Sigmoid colon (tissue), 6 donors: ENCODE measurements at regions not wholly inside any gene's neighbourhood (a gene's known extent, or its start where the extent isn't known, plus 50 kb on each side); places are given as distances from the start of the nearest gene placed in this dataset.
"Not testable (repeated sequence)": the region's sequence is repeated elsewhere in the genome, so short reads cannot be mapped to it uniquely, and the experiment has no call there.

Experiments
- DNase-seq: peaks from one replicate; pipeline ENCODE4 v3.0.0-alpha.2; 2019
- H3K27ac ChIP-seq, 4 donors: fragments of 200-600 bp; sonication (generic); one replicate each; pipeline ENCODE4 v1.5.1; 2016 to 2019; ENCODE audit warnings: mild to moderate bottlenecking in 1 of 4
- H3K27me3 ChIP-seq, 3 donors: fragments of 200-600 bp; sonication (generic); one replicate each; pipeline ENCODE4 v1.5.1; 2019; ENCODE audit warnings: mild to moderate bottlenecking in 1 of 3
- H3K36me3 ChIP-seq, 4 donors: fragments of 200-600 bp; sonication (generic); one replicate each; pipeline ENCODE4 v1.5.1; 2016 to 2019
- H3K4me1 ChIP-seq, 4 donors: fragments of 200-600 bp; sonication (generic); one replicate each; pipeline ENCODE4 v1.5.1; 2017 to 2019
- H3K4me3 ChIP-seq, 4 donors: fragments of 200-600 bp; sonication (generic); one replicate each; pipeline ENCODE4 v1.5.1; 2017 to 2019; ENCODE audit warnings: mild to moderate bottlenecking in 2 of 4, moderate library complexity in 1 of 4
- H3K9me3 ChIP-seq, 4 donors: fragments of 200-600 bp in 3 of 4; sonication (generic) in 3 of 4; one replicate each; pipeline versions ENCODE4 v1.5.1 to v1.6.1; 2013 to 2019
- EP300 ChIP-seq, 4 donors: sonication (generic); formaldehyde crosslinking; IDR thresholded peaks; one replicate each; pipeline ENCODE4 v1.6.1; 2017; ENCODE audit warnings: antibody characterized with exemption in 4 of 4
- POLR2A ChIP-seq, 2 donors: fragments of 450-650 bp; IDR thresholded peaks; one replicate each; pipeline ENCODE4 v1.6.1; 2016; ENCODE audit warnings: antibody characterized with exemption in 2 of 2, mild to moderate bottlenecking in 2 of 2, moderate library complexity in 2 of 2
- POLR2AphosphoS5 ChIP-seq, 4 donors: sonication (generic); formaldehyde crosslinking; IDR thresholded peaks; one replicate each; pipeline ENCODE4 v1.6.1; 2017; ENCODE audit warnings: antibody characterized with exemption in 4 of 4
- WGBS, 2 donors: extraction: QIAGEN DNeasy Blood & Tissue Kit; methylation state at CpG; one replicate each; pipeline ENCODE4 v1.1.7; 2013; 5-methylcytosine and 5-hydroxymethylcytosine counted together
- intact Hi-C: fragments of 100-400 bp; cut with DNase I; formaldehyde crosslinking; loops from one replicate; pipeline ENCODE4 v1.15.1; 2023
- TF ChIP-seq, protein P1 (sequence below), 4 experiments: fragments of 450-650 bp in 3 of 4; fragments of 200-600 bp in 1 of 4; IDR thresholded peaks; one replicate each; pipeline ENCODE4 v1.5.1; 2016 to 2019; ENCODE audit warnings: antibody characterized with exemption in 4 of 4, mild to moderate bottlenecking in 3 of 4, moderate library complexity in 2 of 4
- donor health status: healthy with polysubstance abuse.
- donor health status: healthy.

DNA sequence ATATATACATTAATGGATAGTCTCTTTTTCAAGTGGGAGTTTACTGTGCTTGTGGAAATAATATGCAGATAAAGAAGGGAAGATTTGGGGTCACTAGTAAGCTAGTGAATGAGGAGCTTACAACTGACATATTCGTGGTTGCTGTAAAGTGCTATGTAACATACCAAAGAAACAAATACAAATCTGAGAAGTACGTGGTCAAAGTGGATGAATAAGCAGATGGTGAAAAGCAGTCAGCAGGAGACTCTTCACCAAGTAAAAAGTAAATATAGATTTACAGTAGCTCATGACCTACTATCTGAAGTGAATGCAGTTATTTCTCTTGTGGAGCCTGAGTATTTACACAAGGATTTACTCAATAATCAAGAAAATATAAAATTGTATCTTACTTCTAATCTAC, 136.6 kb upstream of the ELAC2 start:
- TF ChIP-seq EP300 (IDR thresholded peaks at IDR 0.05) (no peak), POLR2AphosphoS5 (IDR thresholded peaks at IDR 0.05) (no peak), POLR2A (IDR thresholded peaks at IDR 0.05) (no peak)
- TF ChIP-seq, protein P1, sequence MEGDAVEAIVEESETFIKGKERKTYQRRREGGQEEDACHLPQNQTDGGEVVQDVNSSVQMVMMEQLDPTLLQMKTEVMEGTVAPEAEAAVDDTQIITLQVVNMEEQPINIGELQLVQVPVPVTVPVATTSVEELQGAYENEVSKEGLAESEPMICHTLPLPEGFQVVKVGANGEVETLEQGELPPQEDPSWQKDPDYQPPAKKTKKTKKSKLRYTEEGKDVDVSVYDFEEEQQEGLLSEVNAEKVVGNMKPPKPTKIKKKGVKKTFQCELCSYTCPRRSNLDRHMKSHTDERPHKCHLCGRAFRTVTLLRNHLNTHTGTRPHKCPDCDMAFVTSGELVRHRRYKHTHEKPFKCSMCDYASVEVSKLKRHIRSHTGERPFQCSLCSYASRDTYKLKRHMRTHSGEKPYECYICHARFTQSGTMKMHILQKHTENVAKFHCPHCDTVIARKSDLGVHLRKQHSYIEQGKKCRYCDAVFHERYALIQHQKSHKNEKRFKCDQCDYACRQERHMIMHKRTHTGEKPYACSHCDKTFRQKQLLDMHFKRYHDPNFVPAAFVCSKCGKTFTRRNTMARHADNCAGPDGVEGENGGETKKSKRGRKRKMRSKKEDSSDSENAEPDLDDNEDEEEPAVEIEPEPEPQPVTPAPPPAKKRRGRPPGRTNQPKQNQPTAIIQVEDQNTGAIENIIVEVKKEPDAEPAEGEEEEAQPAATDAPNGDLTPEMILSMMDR (IDR thresholded peaks at IDR 0.05): no peak
- WGBS, 2 donors: 61 to 65% methylated on average over 2 of the region's 2 CpGs
- no peak overlapping the region for H3K4me3 ChIP-seq
- intact Hi-C loops: no loop called here
- H3K4me1 ChIP-seq: no peaks in the 10 kb centered on the region
- H3K36me3 ChIP-seq: no peaks in the 10 kb centered on the region
- no peak for DNase-seq
- H3K9me3 ChIP-seq: no peaks in the 10 kb centered on the region
- H3K27me3 ChIP-seq: no peaks in the 10 kb centered on the region
- no peak overlapping the region for H3K27ac ChIP-seq

DNA sequence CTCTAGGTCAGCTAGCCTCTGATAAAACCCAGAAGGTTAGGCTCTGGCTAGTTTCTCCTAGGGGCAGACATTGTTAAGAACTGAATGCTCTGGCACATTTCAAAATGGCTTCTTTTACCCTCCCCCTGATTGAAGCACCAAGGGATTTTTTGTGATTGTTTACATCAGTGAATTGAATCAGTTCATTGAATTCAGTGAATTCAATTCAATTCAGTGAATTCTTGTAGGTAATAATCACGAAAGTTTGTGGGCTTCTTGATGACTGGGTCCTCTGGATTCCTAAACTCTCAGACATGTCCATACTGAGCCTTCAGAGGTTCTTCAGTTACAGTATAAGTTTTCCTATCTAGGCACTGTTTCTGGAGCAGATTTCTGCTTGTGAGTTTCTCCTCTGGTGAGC, 135.2 kb upstream of the ELAC2 start:
- Histone ChIP-seq H3K27ac (no peak overlapping the region), H3K4me3 (no peak overlapping the region), H3K36me3 (no peaks in the 10 kb centered on the region), H3K9me3 (no peaks in the 10 kb centered on the region), H3K4me1 (no peaks in the 10 kb centered on the region), H3K27me3 (no peaks in the 10 kb centered on the region)
- intact Hi-C loops: no loop called here
- WGBS, 2 donors: 78 to 84% methylated on average over 1 of the region's 1 CpG
- DNase-seq: no peak
- TF ChIP-seq POLR2AphosphoS5 (IDR thresholded peaks at IDR 0.05) (no peak), POLR2A (IDR thresholded peaks at IDR 0.05) (no peak), EP300 (IDR thresholded peaks at IDR 0.05) (no peak)
- TF ChIP-seq, protein P1 (IDR thresholded peaks at IDR 0.05): no peak

DNA sequence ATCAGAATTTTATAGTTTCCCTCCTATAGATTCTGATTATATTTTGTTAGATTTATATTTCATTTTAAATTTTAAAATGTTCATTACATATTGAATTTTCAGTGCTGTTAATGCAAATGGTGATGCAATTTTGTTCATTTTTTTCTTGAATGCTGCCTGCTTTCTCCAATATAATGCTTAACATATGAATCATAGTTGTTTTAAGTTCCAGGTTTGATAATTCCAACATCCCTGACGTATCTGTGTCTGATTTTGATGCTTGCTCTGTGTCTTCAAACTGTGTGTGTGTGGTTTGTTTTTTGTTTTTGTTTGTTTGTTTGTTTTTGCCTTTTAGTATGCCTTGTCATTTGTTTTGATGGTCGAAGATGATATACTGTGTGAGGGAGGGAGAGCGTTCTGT, 134.7 kb upstream of the ELAC2 start:
- 87 to 89% methylated on average over 3 of the region's 3 CpGs for WGBS, 2 donors
- no peak for DNase-seq
- intact Hi-C loops: no loop called here

DNA sequence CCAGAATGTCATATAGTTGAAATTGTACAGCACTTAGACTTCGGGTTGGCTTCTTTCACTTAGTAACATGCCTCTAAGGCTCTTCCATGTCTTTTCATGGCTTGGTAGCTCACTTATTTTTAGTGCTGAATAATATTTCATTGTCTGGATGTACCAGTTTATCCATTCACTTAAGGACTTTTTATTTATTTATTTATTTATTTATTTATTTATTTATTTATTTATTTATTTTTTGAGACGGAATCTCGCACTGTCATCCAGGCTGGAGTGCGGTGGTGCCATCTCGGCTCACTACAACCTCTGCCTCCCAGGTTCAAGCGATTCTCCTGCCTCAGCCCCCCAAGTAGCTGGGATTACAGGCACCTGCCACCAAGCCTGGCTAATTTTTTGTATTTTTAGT, 132.9 kb upstream of the ELAC2 start:
- H3K4me3 ChIP-seq, H3K36me3 ChIP-seq, H3K27me3 ChIP-seq, H3K4me1 ChIP-seq, H3K9me3 ChIP-seq, DNase-seq, intact Hi-C loops, H3K27ac ChIP-seq: not testable (repeated sequence)
- 94 to 98% methylated on average over 6 of the region's 6 CpGs for WGBS, 2 donors

More for the DNA sequence above, 134.7 kb upstream of the ELAC2 start:
- TF ChIP-seq EP300 (IDR thresholded peaks at IDR 0.05): no peak
- TF ChIP-seq, protein P1 (IDR thresholded peaks at IDR 0.05): no peak
- TF ChIP-seq POLR2A (IDR thresholded peaks at IDR 0.05): no peak
- TF ChIP-seq POLR2AphosphoS5 (IDR thresholded peaks at IDR 0.05): no peak
- Histone ChIP-seq H3K27me3 (no peaks in the 10 kb centered on the region), H3K4me1 (no peaks in the 10 kb centered on the region), H3K4me3 (no peak overlapping the region), H3K9me3 (no peaks in the 10 kb centered on the region), H3K27ac (no peak overlapping the region), H3K36me3 (no peaks in the 10 kb centered on the region)

DNA sequence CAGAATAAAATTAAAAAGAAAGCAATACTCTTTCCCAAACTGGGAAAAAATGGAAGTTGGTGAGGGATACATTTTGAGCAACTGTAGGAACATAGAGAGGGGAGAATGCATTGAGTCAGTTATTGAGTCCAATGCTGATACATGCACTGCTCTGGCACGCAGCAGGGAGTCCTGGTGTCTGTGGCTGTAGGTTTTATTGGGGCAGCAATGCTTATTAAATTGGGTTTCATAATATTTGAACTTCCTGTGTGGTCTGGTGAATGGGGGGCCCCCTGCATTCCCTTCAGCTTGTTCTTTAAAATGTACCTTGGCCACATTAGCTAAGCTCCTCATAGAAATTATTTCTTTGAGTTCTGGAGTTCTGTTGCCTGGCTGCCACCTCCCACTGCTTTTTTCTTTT, 125.2 kb upstream of the ELAC2 start:
- intact Hi-C loops: no loop called here

More for the DNA sequence above, 125.2 kb upstream of the ELAC2 start:
- 92 to 93% methylated on average over 1 of the region's 1 CpG for WGBS, 2 donors
- no peak overlapping the region for H3K4me3 ChIP-seq
- no peak overlapping the region for H3K27ac ChIP-seq
- no peaks in the 10 kb centered on the region for H3K36me3 ChIP-seq
- no peaks in the 10 kb centered on the region for H3K27me3 ChIP-seq
- no peaks in the 10 kb centered on the region for H3K4me1 ChIP-seq
- TF ChIP-seq EP300 (IDR thresholded peaks at IDR 0.05): no peak
- TF ChIP-seq POLR2A (IDR thresholded peaks at IDR 0.05): no peak
- no peak for TF ChIP-seq POLR2AphosphoS5 (IDR thresholded peaks at IDR 0.05)
- TF ChIP-seq, protein P1 (IDR thresholded peaks at IDR 0.05): no peak
- DNase-seq: no peak
- H3K9me3 ChIP-seq: no peaks in the 10 kb centered on the region
